Upper lobe of left lung (tissue), 4 donors: ENCODE measurements at regions not wholly inside any gene's neighbourhood (a gene's known extent, or its start where the extent isn't known, plus 50 kb on each side); places are given as distances from the start of the nearest gene placed in this dataset.
"Not testable (repeated sequence)": the region's sequence is repeated elsewhere in the genome, so short reads cannot be mapped to it uniquely, and the experiment has no call there.

Source experiments
- CTCF ChIP-seq, 6 experiments: fragments of 450-650 bp in 4 of 6; fragments of 200-600 bp in 2 of 6; sonication (generic) in 2 of 6; IDR thresholded peaks; one replicate each; pipeline ENCODE4 v1.5.1; 2016 to 2019; ENCODE audit warnings: antibody characterized with exemption in 6 of 6
- EP300 ChIP-seq, 4 donors: sonication (generic); formaldehyde crosslinking; IDR thresholded peaks; one replicate each; pipeline ENCODE4 v1.5.1; 2017; ENCODE audit warnings: antibody characterized with exemption in 4 of 4, control low read depth in 2 of 4
- POLR2A ChIP-seq, 4 donors: fragments of 450-650 bp; IDR thresholded peaks; one replicate each; pipeline ENCODE4 v1.5.1; 2016 to 2017; ENCODE audit warnings: antibody characterized with exemption in 4 of 4, mild to moderate bottlenecking in 2 of 4

DNA sequence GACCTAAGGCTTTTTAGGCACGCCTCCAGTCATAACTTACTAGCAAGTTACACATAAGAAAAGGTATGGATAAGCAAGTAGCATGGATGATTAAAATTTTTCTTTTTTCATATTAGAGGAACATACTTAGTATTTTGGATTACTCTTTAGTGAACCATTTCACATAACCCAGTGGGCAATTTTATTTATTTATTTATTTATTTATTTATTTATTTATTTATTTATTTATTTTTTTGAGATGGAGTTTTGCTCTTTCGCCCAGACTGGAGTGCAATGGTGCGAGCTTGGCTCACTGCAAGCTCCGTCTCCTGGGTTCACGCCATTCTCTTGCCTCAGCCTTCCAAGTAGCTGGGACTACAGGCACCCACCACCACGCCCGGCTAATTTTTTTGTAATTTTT, 937.7 kb downstream of the C4orf33 start:
- not testable (repeated sequence) for TF ChIP-seq POLR2A, CTCF, EP300 (IDR thresholded peaks at IDR 0.05)
